ENCODE measurements at regions not wholly inside any gene's neighbourhood (a gene's known extent, or its start where the extent isn't known, plus 50 kb on each side); places are given as distances from the start of the nearest gene placed in this dataset.

GRCh38 chr7:89401099-89401498 is 605.6 kb upstream of the TEX47 start:
- no peak for TF ChIP-seq CTCF (IDR thresholded peaks at IDR 0.05; ENCODE audit: low read depth, low read length)
- H3K27me3 ChIP-seq, result no peaks in the 10 kb centered on the region
- DNase-seq, result no peak
- H3K4me3 ChIP-seq (ENCODE audit: low read depth, low read length), result no peak overlapping the region
- H3K4me1 ChIP-seq, result no peaks in the 10 kb centered on the region
- H3K9me3 ChIP-seq, result no peaks in the 10 kb centered on the region; the same call in none of the 2 replicates
- H3K36me3 ChIP-seq, result no peaks in the 10 kb centered on the region

- Histone ChIP-seq H3K4me1 (no peaks in the 10 kb centered on the region), H3K36me3 (no peaks in the 10 kb centered on the region), H3K4me3 (ENCODE audit: low read depth, low read length) (no peak overlapping the region), H3K9me3 (no peaks in the 10 kb centered on the region; the same call in 1 of the 2 replicates), H3K27me3 (no peaks in the 10 kb centered on the region)
- no peak for DNase-seq
- no peak for TF ChIP-seq CTCF (IDR thresholded peaks at IDR 0.05; ENCODE audit: low read depth, low read length)
Observed at GRCh38 chr7:89401690-89402089, 606.2 kb upstream of the TEX47 start.

DNA sequence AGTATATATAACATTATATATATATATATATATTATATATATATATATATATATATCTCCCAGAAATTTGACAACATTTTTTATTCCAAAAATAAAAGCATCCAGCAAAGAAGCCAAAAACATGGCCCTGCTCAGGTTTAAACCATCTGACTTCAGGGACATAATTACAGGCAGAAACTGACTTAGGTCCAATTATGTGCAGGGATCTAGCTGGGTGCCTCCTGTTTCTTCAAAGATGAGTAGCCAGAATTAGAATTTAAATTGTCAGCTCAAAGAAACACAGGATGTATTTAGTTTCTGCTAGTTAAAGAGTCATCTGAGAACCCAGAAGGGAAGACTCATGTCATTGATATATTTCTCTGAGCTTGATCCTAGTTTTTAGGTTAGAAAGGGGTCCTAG is 656.4 kb upstream of the TEX47 start:
- Histone ChIP-seq H3K36me3 (no peaks in the 10 kb centered on the region), H3K9me3 (no peaks in the 10 kb centered on the region), H3K27me3 (no peaks in the 10 kb centered on the region), H3K4me1 (no peaks in the 10 kb centered on the region), H3K4me3 (ENCODE audit: low read depth, low read length) (no peak overlapping the region)
- DNase-seq, result no peak
- TF ChIP-seq CTCF (IDR thresholded peaks at IDR 0.05; ENCODE audit: low read depth, low read length), result no peak

GRCh38 chr7:89456556-89456955 is 661.0 kb upstream of the TEX47 start:
- Histone ChIP-seq H3K9me3 (no peaks in the 10 kb centered on the region), H3K27me3 (no peaks in the 10 kb centered on the region), H3K4me1 (no peaks in the 10 kb centered on the region), H3K4me3 (ENCODE audit: low read depth, low read length) (no peak overlapping the region), H3K36me3 (no peaks in the 10 kb centered on the region)
- TF ChIP-seq CTCF (IDR thresholded peaks at IDR 0.05; ENCODE audit: low read depth, low read length), result no peak
- DNase-seq, result no peak

DNA sequence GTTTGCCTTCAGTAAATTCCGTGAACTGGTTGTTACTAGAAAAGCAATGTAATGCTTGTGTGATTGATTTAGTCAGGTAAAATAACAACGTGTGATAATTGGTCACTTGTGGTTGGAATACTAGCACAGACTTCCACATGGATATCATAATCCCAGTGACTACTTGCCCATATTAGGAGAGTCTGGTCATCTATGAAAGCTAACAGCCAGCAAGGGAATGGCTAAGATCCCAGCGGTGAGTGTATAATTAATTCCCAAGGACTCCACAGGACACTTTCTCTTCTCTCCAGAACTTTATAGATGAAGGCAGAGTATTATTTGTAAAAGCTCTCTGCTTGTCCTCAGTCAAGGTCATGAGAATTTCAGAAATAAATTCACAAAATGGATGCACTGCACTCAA is 662.6 kb upstream of the TEX47 start:
- no peak for TF ChIP-seq CTCF (IDR thresholded peaks at IDR 0.05; ENCODE audit: low read depth, low read length)
- H3K36me3 ChIP-seq, result no peaks in the 10 kb centered on the region
- H3K27me3 ChIP-seq, result no peaks in the 10 kb centered on the region
- H3K9me3 ChIP-seq, result no peaks in the 10 kb centered on the region
- DNase-seq, result no peak
- no peaks in the 10 kb centered on the region for H3K4me1 ChIP-seq
- no peak overlapping the region for H3K4me3 ChIP-seq (ENCODE audit: low read depth, low read length)

GRCh38 chr7:89474456-89474855 is 678.9 kb upstream of the TEX47 start:
- H3K4me1 ChIP-seq, result no peaks in the 10 kb centered on the region
- H3K9me3 ChIP-seq, result no peaks in the 10 kb centered on the region; the same call in 1 of the 2 replicates
- H3K36me3 ChIP-seq, result no peaks in the 10 kb centered on the region
- H3K4me3 ChIP-seq (ENCODE audit: low read depth, low read length), result no peak overlapping the region
- no peak for DNase-seq
- no peaks in the 10 kb centered on the region for H3K27me3 ChIP-seq
- no peak for TF ChIP-seq CTCF (IDR thresholded peaks at IDR 0.05; ENCODE audit: low read depth, low read length)

All from BE2C (cell line).